Mucosa of descending colon (tissue), 3 donors: ENCODE measurements at regions not wholly inside any gene's neighbourhood (a gene's known extent, or its start where the extent isn't known, plus 50 kb on each side); places are given as distances from the start of the nearest gene placed in this dataset.
"Not testable (repeated sequence)": the region's sequence is repeated elsewhere in the genome, so short reads cannot be mapped to it uniquely, and the experiment has no call there.

ENCODE experiments used
- ATAC-seq: fragments of 200-7000 bp; cut with Tn5 transposase; one replicate; pipeline ENCODE4 v1.9.1; 2020; ENCODE audit warnings: mild to moderate bottlenecking, moderate library complexity
- DNase-seq, 3 donors: peaks; one replicate each; pipeline ENCODE4 v3.0.0-alpha.2; 2020
- H3K36me3 ChIP-seq: fragments of 200-600 bp; one replicate; pipeline ENCODE4 v1.8.0; 2021; ENCODE audit warnings: low read depth, mild to moderate bottlenecking
- H3K4me1 ChIP-seq: fragments of 200-600 bp; one replicate; pipeline ENCODE4 v1.8.0; 2021; ENCODE audit warnings: low read depth, mild to moderate bottlenecking
- H3K4me3 ChIP-seq: fragments of 200-600 bp; one replicate; pipeline ENCODE4 v1.8.0; 2021; ENCODE audit warnings: mild to moderate bottlenecking
- H3K9me3 ChIP-seq: fragments of 200-600 bp; one replicate; pipeline ENCODE4 v1.8.0; 2021; ENCODE audit warnings: mild to moderate bottlenecking
- CTCF ChIP-seq: fragments of 200-600 bp; IDR thresholded peaks from one replicate; pipeline ENCODE4 v1.8.0; 2022; ENCODE audit warnings: antibody characterized with exemption, mild to moderate bottlenecking
- intact Hi-C, 2 donors: fragments of 100-400 bp; cut with DNase I in 1 of 2; cut with micrococcal nuclease in 1 of 2; formaldehyde crosslinking; loops; one replicate each; pipeline versions ENCODE4 v1.11.0 to v1.11.1; 2022; cut with DNase I, micrococcal nuclease
- donor health status: DM: no; HTN: no; CAD: no; lungs with moderate emphysema.
- donor health status: DM: no; HTN: no; CAD: no.
- donor health status: DM: no; HTN: yes; CAD: no.

DNA sequence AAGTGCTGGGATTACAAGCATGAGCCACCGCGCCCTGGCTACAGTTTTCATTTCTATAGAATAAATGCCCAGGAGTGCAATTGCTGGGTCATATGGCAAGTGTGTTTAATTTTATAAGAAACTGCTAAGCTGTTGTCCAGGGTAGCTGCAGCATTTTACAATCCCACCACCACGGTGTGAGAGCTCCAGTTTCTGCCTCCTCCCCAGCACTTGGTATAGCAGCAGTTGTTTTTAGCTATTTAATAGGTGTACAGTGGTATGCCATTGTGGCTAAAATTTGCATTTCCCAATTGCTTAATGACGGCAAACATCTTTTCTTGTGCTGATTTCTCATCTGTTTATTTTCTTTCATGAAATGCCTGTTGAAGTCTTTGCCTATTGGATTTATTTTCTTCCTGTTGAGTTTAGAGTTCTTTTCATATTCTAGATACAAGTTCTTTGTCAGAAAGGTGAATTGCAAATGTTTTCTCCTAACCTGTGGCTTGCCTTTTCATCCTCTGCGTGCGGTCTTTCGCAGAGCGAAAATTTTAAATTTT, 100.3 kb downstream of the NDFIP1 start:
- no peaks in the 10 kb centered on the region for H3K36me3 ChIP-seq
- no peaks in the 10 kb centered on the region for H3K4me1 ChIP-seq
- no peaks in the 10 kb centered on the region for H3K9me3 ChIP-seq
- no peak overlapping the region for H3K4me3 ChIP-seq
- TF ChIP-seq CTCF: no peak
- ATAC-seq (no peak), DNase-seq (no peak)
- intact Hi-C loops: no loop called here

- H3K4me3 ChIP-seq, intact Hi-C loops, H3K4me1 ChIP-seq, H3K9me3 ChIP-seq, DNase-seq, ATAC-seq, H3K36me3 ChIP-seq: not testable (repeated sequence)
Observed at GRCh38 chr5:142208244-142208643, 99.7 kb downstream of the NDFIP1 start.

DNA sequence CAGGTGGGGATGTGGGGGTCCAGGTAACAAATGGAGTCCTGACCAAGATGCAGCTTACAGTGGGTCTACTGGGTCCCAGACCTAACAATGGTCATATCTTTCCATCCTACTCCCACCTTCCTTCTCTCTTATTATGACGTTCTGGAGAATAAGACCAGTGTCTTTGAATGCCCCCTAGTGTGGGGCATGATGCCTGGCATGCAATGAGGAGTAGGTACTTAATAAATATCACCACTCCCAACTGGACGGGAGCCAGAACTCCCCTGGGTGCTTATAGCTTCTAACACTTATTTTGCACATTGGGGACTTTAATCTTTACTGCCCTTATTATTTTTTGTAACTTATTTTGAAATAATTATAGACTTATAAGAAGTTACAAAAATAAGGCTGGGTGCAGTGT, 98.2 kb downstream of the NDFIP1 start:
- intact Hi-C loops: no loop called here
- no peaks in the 10 kb centered on the region for H3K4me1 ChIP-seq
- H3K9me3 ChIP-seq: no peaks in the 10 kb centered on the region
- no peak for DNase-seq
- ATAC-seq: no peak
- TF ChIP-seq CTCF: no peak
- no peaks in the 10 kb centered on the region for H3K36me3 ChIP-seq
- no peak overlapping the region for H3K4me3 ChIP-seq

GRCh38 chr5:142204219-142204618, 95.6 kb downstream of the NDFIP1 start:
- Histone ChIP-seq H3K4me1 (no peaks in the 10 kb centered on the region), H3K4me3 (no peak overlapping the region), H3K36me3 (no peaks in the 10 kb centered on the region), H3K9me3 (no peaks in the 10 kb centered on the region)
- intact Hi-C loops: no loop called here
- TF ChIP-seq CTCF: no peak
- no peak for ATAC-seq
- DNase-seq: no peak
